Bone marrow (tissue), 2 donors: ENCODE measurements at regions not wholly inside any gene's neighbourhood (a gene's known extent, or its start where the extent isn't known, plus 50 kb on each side); places are given as distances from the start of the nearest gene placed in this dataset.

Experiments used
- DNase-seq, 2 donors: peaks; one replicate each; lab custom pipeline; 2025; lab: John Stamatoyannopoulos, UW

GRCh38 chr6:165751486-165751885 lies 88.4 kb upstream of the PDE10A start:
- DNase-seq: no peak

DNA sequence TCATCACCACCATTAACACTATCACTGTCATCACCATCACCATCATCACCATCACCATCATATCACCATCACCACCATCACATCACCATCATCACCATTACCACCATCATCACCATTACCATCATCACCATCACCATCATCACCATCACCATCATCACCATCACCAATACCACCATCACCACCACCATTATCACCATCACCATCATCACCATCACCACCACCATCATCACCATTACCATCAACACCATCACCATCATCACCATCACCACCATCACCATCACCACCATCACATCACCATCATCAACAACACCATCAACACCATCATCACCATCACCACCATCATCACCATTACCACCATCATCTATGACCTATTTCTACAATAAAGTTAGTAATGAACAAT lies 86.1 kb upstream of the PDE10A start:
- DNase-seq: no peak

DNA sequence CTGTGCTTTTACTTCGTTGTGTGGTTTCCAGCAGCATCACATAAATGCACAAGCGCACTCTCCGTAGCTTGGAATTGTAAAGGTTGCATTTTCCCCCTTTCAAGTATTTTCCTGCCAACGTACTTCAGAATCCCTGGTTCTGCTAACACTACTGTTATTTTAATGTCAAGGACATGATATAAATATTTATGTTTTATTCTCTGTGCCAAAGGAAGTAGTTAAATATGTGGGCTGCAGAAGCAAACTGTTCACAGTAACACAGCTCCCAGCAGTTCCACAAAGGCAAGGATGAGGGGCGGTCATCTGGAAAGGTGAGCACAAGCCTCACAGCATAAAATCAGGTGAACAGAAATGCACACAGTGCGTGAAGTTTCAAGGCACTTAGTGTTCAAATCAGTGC lies 85.3 kb upstream of the PDE10A start:
- no peak for DNase-seq

GRCh38 chr6:165747963-165748362 lies 84.9 kb upstream of the PDE10A start:
- no peak for DNase-seq

DNA sequence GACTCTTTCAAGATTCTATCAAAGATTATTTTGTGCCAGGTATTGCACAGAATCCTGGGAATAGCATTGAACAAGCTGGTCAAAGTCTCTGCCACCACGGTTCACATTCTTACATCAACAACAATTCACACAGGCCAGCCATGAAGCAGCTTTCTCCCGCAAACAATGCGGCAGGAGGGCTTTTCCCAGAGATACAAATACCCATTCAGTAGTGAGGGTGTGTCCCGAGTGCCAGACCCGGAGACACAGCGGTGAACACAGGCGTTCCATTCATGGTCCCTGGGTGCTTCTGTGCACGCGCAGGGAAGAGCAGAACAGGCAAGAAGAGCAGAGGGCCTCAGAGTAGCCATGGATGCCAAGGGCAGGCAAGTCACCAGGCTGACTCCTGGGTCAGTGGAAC lies 83.3 kb upstream of the PDE10A start:
- DNase-seq: no peak

DNA sequence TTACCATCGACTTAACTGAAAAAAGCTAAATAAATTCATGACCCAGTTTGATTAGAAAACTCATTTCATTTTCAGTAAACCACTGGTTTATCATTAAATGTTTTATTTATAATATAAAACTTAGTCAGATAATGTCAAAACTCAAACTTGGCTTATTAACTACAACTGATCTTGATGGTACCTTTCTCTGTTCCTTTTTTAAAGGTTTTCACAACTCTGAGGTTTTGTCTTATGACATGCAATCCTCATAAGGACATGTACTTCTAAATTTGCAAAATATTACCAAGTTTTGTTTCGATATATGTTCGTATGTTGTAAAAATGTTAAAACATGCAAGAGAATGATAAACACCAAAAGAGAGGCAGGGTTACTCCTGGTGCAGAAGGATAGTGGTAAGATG lies 82.5 kb upstream of the PDE10A start:
- no peak for DNase-seq

DNA sequence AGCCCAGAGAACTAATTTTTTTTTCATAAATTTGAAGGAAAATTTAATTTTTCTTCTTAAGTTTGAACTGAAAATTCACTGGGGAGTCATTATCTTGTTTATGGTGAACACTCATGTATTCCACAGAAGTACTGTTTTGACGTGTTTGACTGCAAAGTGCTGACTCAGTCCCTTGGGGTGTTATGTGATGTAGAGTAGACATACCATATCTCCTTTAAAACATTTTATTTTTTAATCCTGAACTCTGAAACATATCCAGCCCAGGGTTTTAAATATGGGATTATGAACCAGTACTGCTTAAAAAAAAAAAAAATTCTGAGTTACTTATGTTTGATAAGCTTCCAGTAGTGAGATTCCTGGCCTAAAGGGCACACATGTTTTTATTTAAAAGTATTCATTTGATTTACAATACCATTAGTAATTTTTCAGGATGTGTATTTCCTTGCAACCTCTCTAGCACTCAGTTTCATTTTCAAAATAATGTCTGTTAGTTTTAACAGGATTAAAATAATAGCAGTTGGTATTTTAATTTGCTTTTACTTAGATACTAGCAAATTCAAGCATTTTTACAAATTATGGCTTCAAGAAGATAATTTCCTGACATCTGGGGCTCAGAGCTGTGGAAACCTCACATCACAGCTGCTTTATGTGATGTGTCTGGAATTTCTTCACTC lies 81.7 kb upstream of the PDE10A start:
- no peak for DNase-seq

DNA sequence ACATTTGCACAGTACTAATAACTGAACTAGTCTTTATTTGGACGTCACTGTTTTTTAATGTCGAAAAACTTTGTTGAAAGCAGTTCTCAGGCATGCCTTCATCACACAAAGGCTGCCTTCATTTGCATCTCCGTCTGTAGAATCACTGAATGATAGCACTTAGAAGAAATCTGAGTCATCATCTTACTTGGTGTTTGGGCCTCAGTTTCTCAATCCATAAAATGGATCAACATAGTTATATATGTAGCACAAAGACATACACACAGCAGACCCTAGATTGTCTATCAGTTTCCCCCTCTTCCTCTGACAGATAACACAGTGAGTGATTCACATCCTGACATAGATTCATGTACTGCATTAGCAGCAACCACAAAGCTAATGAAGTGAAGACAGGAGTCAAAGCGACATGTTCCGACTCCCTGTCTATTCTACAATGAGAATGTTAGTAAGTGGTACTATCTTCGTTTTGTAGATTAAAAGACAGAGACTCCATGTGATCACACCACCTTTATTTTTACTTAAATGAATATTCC lies 80.4 kb upstream of the PDE10A start:
- DNase-seq: no peak

DNA sequence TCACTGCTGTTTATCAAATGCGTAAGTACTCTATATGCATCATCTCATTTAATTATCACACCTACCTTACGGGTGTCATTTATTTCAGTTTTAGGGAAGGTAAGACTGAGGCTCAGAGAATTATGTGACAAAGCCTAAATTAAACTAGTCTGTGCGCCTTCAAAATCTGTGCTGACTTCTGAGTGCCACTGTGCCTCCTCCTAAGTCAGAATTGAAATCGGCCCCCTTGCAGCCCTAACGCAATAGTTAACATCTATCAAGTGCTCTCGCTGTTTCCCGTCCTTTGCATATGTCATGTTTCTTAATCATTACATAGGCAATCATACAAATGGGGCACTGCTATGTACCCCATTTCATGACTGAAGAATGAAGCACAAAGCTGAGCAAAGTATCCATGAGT lies 79.0 kb upstream of the PDE10A start:
- no peak for DNase-seq

DNA sequence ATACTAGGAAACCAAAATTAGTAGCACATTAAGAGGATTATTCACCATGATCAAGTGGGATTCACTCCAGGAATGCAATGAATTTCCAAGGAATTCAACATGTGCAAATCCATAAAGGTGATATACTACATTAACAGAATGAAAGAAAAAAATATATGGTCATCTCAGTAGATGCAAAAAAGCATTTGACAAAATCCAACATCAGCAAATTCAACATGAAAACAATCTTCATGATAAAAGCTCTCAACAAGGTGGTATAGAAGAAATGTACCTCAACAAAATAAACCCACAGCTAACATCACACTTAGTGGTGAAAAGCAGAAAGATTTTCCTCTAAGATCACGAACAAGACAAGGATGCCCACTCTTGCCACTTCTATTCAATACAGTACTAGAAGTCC lies 74.4 kb upstream of the PDE10A start:
- DNase-seq: no peak

- DNase-seq: no peak
Measured at GRCh38 chr6:165735065-165735464, 72.0 kb upstream of the PDE10A start.

- no peak for DNase-seq
Measured at GRCh38 chr6:165733489-165733791, 70.4 kb upstream of the PDE10A start.

DNA sequence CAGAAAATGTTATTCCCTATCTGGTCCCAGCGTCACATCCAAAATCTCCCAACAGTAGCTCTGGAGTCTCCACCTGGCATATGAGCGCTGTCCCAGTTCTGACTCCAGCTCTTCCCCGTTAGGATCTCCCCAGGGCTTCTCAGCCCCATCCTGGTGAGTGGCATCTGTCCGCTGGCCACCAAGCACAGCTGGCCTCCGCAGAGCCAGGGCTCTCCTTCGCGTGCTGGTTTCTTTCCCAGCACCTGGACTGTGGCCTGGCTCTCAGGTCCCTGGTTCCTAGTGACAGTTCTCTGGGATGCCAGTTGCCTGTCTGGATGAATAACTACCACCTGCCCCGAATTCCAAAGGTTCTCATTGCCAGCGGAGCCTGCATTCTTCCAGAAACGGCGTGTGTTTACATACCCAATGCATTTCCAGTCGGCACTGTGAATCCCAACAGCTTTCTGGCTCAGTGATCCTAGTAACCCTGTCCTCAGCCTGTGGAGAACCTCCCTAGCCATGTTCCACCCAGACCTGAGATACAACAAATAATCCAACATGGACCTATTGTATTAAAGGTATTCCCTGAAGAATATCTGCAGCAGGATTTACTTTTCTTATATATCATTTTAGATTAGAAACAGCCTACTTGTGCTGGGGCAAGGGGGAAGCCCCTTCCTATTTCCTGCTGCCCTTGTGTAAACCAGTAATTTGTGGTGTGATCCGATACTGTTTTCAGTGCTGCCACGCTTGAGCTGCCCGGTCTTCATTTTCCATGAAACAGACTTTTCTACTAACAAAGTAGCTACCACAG lies 69.9 kb upstream of the PDE10A start:
- DNase-seq: no peak

DNA sequence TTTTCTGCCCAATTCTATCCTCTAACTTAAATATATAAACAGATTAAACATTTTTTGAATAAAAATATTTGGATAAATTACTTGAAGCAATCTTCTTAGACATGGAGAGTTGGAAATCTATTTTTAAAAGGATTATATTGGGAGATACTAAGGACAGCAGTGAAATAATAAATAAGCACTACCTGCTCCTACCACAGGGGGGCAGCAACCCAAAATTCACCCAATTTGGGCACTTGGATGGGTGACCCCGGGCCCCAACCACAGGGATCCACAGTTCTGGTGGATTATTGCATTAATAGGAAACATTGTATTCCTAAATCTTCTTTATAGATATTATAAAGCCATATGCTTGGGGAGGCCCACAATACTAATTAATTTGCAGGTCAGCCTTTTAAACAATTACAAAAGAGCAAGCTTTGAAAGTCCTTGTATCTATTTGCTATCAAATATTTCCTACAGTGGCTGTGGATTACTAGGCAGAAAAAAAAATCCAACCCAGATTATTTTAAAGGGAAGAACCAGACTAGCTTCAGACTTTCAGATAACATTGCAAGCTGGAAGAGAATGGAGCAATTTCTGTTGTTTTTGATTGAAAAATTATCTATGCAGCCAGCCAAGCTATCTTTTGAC lies 66.4 kb upstream of the PDE10A start:
- peak in 1 of 2 donors; percentile 27 for DNase-seq

GRCh38 chr6:165728216-165728615 lies 65.2 kb upstream of the PDE10A start:
- DNase-seq: no peak

DNA sequence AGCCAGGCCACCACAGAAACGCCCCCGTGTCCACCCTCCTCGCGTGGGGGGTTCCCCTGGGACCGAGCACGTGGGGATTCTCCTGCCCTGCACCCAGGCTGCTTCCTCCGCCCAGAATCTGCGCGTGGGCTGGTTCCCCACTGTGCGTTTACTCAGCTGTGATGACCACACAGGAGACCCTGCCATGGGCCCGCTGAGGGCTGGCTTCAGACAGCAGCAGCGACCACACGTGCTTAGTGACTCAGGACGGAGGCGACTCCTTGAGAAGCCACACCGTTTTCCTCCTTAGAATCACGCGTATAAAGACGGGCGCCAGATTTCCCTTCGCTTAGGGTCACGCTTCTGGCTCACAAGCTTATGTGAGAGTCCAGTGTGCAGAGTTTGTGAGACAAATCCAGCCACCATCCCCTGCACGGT lies 63.9 kb upstream of the PDE10A start:
- no peak for DNase-seq

DNA sequence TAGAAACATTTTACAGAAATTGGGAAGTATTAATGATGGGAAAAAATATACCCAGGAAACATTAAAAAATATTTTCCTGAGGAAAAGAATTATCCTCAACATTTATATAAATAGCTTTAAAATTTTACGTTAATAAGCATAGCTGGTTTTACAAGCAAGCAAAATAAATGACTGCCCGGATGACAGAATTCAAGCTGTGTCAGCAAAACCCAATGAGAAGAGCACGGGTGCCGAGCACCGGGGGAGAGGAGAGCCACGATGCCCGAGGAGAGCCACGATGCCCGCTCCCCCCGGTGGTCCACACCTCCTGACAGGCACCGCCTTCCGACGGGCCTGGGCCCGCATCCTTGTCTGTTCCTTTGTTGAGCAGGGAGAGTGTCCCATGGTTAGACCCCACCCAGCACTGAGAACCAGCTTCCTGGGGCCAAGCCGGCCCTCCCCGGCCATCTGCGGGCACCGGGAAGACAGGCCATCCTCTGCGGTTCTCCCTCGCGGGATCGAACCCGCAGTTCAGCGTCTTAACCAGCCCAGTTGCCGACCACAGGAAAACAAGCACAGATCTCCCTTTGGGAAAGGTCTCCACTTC lies 63.3 kb upstream of the PDE10A start:
- no peak for DNase-seq

DNA sequence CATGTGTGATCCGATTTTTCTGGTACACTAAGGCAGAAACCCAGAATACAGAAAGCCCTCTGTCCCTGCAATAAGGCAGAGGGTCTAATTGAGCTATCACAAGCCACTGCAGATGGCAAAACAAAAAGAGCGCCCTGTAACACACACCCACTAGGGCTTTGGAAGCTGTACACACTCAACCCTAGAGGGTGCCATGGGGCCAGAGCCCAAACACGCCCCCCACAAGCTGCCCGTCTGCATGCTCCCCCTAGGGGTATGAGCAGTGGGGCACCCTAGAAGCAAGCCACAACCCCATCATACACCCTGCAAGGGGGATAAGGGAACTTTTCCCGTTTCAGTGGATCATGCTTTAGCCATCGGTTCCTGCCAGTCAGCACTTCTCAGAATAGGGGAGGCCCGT lies 62.2 kb upstream of the PDE10A start:
- no peak for DNase-seq

GRCh38 chr6:165723326-165723725 lies 60.3 kb upstream of the PDE10A start:
- no peak for DNase-seq

DNA sequence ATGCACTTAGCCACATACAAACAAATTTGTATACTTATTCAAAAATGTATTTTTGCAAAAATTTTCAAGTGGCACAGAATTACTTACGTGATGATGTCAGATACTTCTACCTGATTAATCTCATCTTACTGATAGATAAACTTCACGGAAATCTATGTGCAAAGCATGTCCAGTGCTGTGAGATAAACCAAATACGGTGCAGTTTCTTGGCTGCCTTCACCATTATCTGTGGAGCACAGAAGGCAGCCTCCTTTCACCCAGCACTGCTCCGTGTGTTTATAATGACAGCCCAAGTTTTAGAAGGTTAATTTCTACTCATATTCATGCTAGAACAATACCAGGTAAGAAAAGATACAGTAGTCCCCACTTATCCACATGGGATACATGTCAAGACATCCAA lies 59.0 kb upstream of the PDE10A start:
- DNase-seq: no peak

DNA sequence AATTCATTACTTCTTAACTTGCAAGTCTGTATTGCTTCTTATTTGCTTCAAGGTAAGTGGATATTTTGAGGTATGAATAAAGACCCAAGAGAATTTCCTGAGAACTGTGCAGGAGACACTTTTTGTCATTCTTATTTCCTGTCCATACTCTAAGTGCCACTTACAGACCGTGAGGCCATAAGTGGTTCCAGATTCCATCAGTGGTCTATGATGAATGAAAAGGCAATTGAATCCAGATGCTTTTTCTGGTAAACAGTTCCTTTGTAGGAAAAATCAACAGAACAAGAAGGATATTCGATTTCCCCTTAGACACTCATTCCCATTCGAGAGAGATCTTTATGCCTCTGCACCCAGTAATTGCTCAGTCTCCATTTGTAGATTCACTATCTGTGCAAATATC lies 58.3 kb upstream of the PDE10A start:
- no peak for DNase-seq

GRCh38 chr6:165718491-165718891 lies 55.5 kb upstream of the PDE10A start:
- no peak for DNase-seq
